ENCODE measurements at regions not wholly inside any gene's neighbourhood (a gene's known extent, or its start where the extent isn't known, plus 50 kb on each side); places are given as distances from the start of the nearest gene placed in this dataset.
"Not testable (repeated sequence)": the region's sequence is repeated elsewhere in the genome, so short reads cannot be mapped to it uniquely, and the experiment has no call there.

DNA sequence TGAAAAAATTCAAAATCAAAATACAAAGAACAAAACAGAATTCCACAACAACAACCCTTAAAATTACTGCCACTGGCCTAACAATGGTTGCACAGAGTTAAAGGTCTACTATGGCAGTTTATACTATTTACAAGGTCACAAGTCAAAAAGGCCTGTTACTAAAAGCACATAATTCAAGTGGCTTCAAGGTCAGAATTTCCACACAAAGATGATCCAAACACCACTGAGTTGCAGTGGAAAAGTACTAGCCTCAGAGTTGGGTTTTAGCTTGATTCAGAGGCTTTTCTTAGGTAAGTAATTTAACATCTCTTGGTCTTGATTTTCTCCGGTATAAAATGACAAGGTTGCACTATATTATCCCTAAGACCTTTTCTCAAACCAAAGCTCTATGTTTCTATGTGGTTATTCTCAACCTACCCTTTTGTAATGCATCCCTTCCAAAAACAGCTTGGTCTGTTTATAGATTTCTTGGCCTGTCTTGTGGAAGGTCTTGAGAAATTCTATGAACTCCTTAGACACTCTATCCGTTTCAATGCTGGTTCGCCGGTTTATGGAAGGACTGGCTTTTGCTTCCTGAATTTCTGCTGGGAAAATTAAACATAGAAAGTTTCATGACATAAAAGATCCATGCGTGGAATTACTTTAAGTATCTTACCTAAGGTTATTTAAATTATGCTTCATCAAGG, 69.5 kb downstream of the MDH2 start:
- DNase-seq: not testable (repeated sequence)

GRCh38 chr7:76118253-76119036, 70.5 kb downstream of the MDH2 start:
- DNase-seq: not testable (repeated sequence)

GRCh38 chr7:76121044-76121443, 73.1 kb downstream of the MDH2 start:
- DNase-seq: no peak

DNA sequence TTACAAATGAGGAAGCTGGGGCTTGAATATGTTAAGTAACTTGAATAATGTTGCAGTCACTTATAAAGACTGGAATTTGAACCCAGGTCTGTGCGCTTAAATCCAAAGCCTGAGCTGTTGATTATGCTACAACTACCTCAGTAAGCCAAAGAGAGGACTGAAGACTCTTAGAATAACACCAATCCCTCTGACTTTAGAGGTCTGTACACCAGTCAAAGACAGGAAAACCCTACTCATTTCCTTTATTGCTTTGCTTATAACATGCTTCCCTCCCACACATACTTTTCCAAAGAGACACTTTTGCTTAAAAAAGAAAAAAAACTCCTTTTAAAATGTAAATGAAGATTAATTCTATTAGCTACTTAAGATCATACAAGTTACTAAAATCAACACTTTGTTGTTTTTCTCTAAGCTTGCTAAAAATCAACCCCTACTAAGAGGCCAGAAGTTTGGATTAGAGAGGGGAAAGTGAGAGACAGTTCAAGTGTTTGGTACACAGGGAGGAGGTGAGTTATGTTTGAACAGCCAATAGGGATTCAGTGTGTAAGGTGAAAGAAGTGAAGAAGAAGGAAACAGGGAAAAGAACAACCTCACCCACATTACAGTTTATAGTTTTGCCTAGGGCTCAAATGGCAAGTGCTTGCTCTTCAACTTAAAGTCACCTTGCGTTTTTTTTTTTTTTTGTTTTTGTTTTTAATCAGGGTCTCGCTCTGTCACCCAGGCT, 74.8 kb downstream of the MDH2 start:
- DNase-seq: peak; percentile 6 to 27 (median 23)

DNA sequence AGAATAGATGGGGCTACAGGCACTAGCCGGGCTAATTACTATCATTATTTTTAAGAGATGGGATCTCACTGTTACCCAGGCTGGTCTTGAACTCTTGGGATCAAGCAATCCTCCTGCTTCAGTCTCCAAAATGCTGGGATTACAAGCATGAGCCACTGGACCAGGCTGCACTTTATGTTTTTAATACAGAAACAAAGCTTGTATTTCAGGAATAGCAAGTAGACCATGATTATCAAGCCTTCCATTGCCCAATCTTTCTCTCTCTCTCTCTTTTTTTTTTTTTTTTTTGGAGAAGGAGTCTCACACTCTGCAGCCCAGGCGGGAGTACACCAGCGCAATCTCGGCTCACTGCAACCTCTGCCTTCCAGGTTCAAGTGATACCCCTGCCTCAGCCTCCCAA, 75.4 kb downstream of the MDH2 start:
- no peak for DNase-seq

- DNase-seq: no peak
Measured at GRCh38 chr7:76125560-76125959, 76.1 kb upstream of the SRRM3 start.

- DNase-seq: no peak
Measured at GRCh38 chr7:76126632-76127031, 75.1 kb upstream of the SRRM3 start.

- DNase-seq: no peak
Measured at GRCh38 chr7:76129366-76129765, 72.3 kb upstream of the SRRM3 start.

DNA sequence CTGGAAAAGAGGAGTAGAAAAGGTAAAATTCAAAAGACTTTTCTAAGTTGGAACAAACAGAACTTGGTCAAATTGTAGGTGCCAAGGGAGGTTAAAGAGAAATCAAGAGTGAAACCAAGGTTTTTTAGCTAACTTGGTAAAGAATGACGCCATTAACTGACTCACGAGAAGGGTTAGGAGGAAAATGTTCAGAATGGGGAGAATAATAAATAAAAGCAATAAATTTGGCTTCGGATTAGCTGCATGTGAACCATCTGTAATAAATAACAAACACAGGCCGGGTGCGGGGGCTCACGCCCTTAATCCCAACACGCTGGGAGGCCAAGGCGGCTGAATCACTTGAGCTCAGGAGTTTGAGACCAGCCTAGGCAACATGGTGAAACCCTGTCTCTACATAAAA, 71.9 kb upstream of the SRRM3 start:
- no peak for DNase-seq

DNA sequence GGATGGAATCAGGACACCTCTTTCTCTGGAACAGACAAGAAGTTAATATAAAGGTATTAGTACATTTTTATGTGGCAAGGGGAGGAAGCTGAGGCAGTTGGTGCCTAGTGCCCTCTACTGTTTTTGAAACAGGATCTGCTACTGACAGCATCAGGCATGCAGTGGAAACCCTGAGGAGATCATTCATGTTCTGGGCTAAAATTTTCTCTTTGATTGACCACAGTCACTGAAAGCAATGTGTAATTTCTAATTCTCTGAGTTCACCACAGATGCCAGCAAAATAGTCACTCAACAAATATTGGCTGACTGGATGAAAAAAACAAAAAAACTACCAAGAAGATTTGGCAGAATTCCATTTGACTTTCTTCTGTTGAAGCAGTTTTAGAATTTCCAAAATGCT, 71.0 kb upstream of the SRRM3 start:
- peak in 2 of 3 donors; percentile 17 to 33 for DNase-seq

GRCh38 chr7:76131887-76132286, 69.8 kb upstream of the SRRM3 start:
- not testable (repeated sequence) for DNase-seq

DNA sequence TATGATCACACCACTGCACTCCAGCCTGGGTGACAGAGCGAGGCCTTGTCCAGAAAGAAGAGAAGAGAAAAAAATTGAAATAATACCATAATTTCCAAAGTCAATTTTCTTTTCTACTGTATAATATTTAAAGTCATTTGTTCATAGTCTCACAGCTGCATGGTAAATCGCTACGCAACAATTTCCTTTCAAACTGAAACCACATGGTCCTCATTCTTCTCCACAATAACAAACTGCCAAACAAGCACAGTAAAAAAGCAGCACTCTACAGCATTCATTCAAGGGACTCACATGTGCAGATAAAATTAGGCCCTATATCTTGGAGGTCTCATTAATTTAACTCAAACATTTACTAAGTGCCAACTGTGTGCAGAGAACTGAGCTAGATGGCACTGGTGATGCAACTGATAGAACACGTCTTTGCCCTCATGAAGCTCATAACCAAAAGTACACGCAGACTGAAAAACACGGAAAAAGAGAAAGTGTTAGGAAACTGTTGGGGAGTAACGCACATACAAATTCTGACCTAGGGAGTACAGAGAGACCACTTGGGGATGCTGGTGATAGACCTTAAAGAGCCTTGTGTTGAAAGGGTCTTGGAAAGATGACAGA, 68.4 kb upstream of the SRRM3 start:
- peak in 1 of 3 donors; percentile 14 for DNase-seq

- no peak for DNase-seq
Measured at GRCh38 chr7:76133839-76134238, 67.9 kb upstream of the SRRM3 start.

- not testable (repeated sequence) for DNase-seq
Measured at GRCh38 chr7:76135263-76135662, 66.4 kb upstream of the SRRM3 start.

GRCh38 chr7:76138577-76139313, 63.0 kb upstream of the SRRM3 start:
- not testable (repeated sequence) for DNase-seq

- no peak for DNase-seq
Measured at GRCh38 chr7:76139670-76140069, 62.0 kb upstream of the SRRM3 start.

- DNase-seq: not testable (repeated sequence)
Measured at GRCh38 chr7:76140259-76140658, 61.4 kb upstream of the SRRM3 start.

GRCh38 chr7:76142861-76143260, 58.8 kb upstream of the SRRM3 start:
- DNase-seq: no peak

- DNase-seq: not testable (repeated sequence)
Measured at GRCh38 chr7:76144664-76145270, 56.9 kb upstream of the SRRM3 start.

- DNase-seq: no peak
Measured at GRCh38 chr7:76146374-76146773, 55.3 kb upstream of the SRRM3 start.

DNA sequence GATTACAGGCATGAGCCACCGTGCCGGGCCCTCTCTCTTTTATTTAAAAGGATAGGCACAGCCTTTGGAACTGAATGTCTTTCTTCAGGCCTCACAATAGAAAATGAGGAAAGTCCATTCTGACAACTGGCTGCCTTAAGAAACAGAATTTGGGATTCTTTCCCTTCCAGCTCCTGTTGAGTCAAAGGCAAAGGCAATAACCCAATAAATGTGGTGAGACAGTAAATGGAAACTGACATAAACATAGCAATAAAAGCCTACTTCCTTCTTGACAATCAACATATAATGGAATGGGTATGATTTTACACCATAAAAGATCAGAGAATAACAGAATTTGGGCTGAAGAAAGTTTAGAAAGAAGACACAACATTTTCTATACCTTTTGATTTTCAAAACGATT, 52.7 kb upstream of the SRRM3 start:
- not testable (repeated sequence) for DNase-seq
